Mucosa of descending colon (tissue), 3 donors: ENCODE measurements at regions not wholly inside any gene's neighbourhood (a gene's known extent, or its start where the extent isn't known, plus 50 kb on each side); places are given as distances from the start of the nearest gene placed in this dataset.

Experiments
- ATAC-seq: fragments of 200-7000 bp; cut with Tn5 transposase; one replicate; pipeline ENCODE4 v1.9.1; 2020; ENCODE audit warnings: mild to moderate bottlenecking, moderate library complexity
- DNase-seq, 3 donors: peaks; one replicate each; pipeline ENCODE4 v3.0.0-alpha.2; 2020
- H3K36me3 ChIP-seq: fragments of 200-600 bp; one replicate; pipeline ENCODE4 v1.8.0; 2021; ENCODE audit warnings: low read depth, mild to moderate bottlenecking
- H3K4me1 ChIP-seq: fragments of 200-600 bp; one replicate; pipeline ENCODE4 v1.8.0; 2021; ENCODE audit warnings: low read depth, mild to moderate bottlenecking
- H3K4me3 ChIP-seq: fragments of 200-600 bp; one replicate; pipeline ENCODE4 v1.8.0; 2021; ENCODE audit warnings: mild to moderate bottlenecking
- H3K9me3 ChIP-seq: fragments of 200-600 bp; one replicate; pipeline ENCODE4 v1.8.0; 2021; ENCODE audit warnings: mild to moderate bottlenecking
- CTCF ChIP-seq: fragments of 200-600 bp; IDR thresholded peaks from one replicate; pipeline ENCODE4 v1.8.0; 2022; ENCODE audit warnings: antibody characterized with exemption, mild to moderate bottlenecking
- intact Hi-C, 2 donors: fragments of 100-400 bp; cut with DNase I in 1 of 2; cut with micrococcal nuclease in 1 of 2; formaldehyde crosslinking; loops; one replicate each; pipeline versions ENCODE4 v1.11.0 to v1.11.1; 2022; cut with DNase I, micrococcal nuclease
- donor health status: DM: no; HTN: no; CAD: no; lungs with moderate emphysema.
- donor health status: DM: no; HTN: no; CAD: no.
- donor health status: DM: no; HTN: yes; CAD: no.

DNA sequence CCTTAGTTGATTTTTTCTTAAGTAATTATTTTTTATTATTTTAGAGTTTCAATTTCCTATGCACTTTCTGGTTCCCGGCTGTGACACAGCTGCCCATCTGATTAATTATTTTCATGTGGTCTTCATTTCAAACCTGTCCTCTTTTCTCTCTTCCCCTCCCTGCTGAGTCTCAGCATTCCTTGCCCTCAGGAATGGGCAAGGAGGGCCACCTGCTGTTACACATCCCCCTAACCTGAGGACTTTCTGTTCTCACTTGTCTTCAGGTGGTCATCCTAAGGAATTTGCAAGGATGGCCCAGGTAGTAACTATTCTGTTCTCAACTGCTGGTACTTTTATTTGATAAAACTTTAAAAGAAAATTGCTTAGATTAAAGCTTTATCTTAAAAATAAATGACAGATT lies 545.0 kb downstream of the OTOL1 start:
- H3K9me3 ChIP-seq, result no peaks in the 10 kb centered on the region
- H3K4me1 ChIP-seq, result no peaks in the 10 kb centered on the region
- H3K4me3 ChIP-seq, result no peak overlapping the region
- intact Hi-C loops, result no loop called here
- TF ChIP-seq CTCF, result no peak
- ATAC-seq (no peak), DNase-seq (no peak)
- no peaks in the 10 kb centered on the region for H3K36me3 ChIP-seq

- intact Hi-C loops, result no loop called here
- no peak for TF ChIP-seq CTCF
- no peaks in the 10 kb centered on the region for H3K36me3 ChIP-seq
- no peak for DNase-seq
- H3K9me3 ChIP-seq, result no peaks in the 10 kb centered on the region
- H3K4me3 ChIP-seq, result no peak overlapping the region
- no peak for ATAC-seq
- no peaks in the 10 kb centered on the region for H3K4me1 ChIP-seq
Observed at GRCh38 chr3:162052636-162053035, 556.0 kb downstream of the OTOL1 start.

GRCh38 chr3:162072656-162073164 lies 576.1 kb downstream of the OTOL1 start:
- intact Hi-C loops, result no loop called here
- ATAC-seq, result no peak
- no peak for DNase-seq
- no peak for TF ChIP-seq CTCF
- H3K36me3 ChIP-seq, result no peaks in the 10 kb centered on the region
- H3K9me3 ChIP-seq, result no peaks in the 10 kb centered on the region
- no peaks in the 10 kb centered on the region for H3K4me1 ChIP-seq
- H3K4me3 ChIP-seq, result no peak overlapping the region

DNA sequence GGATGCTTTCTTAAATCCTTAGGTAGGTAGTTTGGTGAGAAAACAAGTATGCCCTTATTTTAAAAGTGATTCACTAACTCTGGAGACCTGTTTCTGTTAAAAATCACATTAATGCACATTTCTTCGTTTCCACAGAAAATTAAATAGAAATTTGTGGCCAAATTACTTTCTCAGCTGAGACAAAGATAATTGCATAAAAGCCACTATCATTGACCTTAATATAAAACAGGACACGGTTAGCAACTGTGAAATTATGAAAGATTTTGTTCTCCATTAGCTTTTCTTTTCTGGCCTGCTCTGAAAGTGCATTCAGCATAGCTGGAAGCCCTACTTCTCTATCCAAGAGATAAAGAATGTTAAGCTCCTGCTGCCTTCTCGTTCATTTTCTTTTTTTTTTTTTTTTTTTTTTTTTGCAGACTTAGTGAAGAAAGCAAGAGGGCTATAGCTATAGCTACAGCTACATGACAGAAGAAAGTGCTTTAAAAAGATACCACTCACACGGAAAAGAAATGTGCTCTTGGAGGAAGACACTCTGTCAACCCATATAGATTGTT lies 576.9 kb downstream of the OTOL1 start:
- H3K4me3 ChIP-seq, result no peak overlapping the region
- no peaks in the 10 kb centered on the region for H3K4me1 ChIP-seq
- ATAC-seq (no peak), DNase-seq (no peak)
- intact Hi-C loops, result no loop called here
- no peaks in the 10 kb centered on the region for H3K36me3 ChIP-seq
- no peak for TF ChIP-seq CTCF
- H3K9me3 ChIP-seq, result no peaks in the 10 kb centered on the region

DNA sequence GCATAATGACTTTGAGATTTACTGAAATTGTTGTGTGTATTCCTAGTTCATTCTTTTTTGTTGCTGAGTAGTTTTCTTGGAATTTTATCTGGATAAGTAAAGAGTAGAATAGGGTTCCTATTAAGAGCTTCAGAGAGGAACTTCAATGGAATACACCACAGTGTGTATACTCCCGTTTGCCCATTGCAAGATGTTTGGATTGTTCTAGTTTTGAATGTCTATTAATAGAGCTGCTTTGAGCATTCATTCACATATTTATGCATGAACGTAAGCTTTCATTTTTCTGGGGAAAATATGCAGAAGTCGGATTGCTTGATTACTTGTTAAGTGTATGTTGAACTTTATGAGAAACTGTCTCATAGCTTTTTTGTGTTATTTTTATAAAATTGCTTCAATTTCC lies 580.5 kb downstream of the OTOL1 start:
- H3K36me3 ChIP-seq, result no peaks in the 10 kb centered on the region
- no peak for ATAC-seq
- no peaks in the 10 kb centered on the region for H3K4me1 ChIP-seq
- no peaks in the 10 kb centered on the region for H3K9me3 ChIP-seq
- no peak for TF ChIP-seq CTCF
- H3K4me3 ChIP-seq, result no peak overlapping the region
- DNase-seq, result no peak
- intact Hi-C loops, result no loop called here

DNA sequence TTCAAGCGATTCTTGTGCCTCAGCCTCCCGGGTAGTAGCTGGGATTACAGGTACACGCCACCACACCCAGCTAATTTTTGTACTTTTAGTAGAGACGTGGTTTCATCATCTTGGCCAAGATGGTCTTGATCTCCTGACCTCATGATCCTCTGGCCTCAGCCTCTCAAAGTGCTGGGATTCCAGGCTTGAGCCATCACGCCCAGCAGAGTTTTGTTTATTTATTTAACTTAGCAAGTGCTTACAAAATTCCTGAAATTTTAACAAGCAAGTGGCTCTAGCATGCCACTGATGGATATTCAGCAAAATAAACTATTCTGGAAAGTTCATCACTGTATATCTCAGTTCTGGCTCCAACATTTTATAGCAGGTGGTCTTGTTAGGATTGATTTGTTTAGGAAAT lies 585.9 kb downstream of the OTOL1 start:
- no peak for DNase-seq
- intact Hi-C loops, result no loop called here

More for the DNA sequence above, 585.9 kb downstream of the OTOL1 start:
- no peaks in the 10 kb centered on the region for H3K36me3 ChIP-seq
- H3K9me3 ChIP-seq, result no peaks in the 10 kb centered on the region
- no peaks in the 10 kb centered on the region for H3K4me1 ChIP-seq
- no peak overlapping the region for H3K4me3 ChIP-seq
- ATAC-seq, result no peak
- no peak for TF ChIP-seq CTCF
